PC-9 (cell line): ENCODE measurements at regions not wholly inside any gene's neighbourhood (a gene's known extent, or its start where the extent isn't known, plus 50 kb on each side); places are given as distances from the start of the nearest gene placed in this dataset.

Source experiments
- CTCF ChIP-seq: fragments of 200-600 bp; sonication (generic); conservative IDR thresholded peaks from 2 replicates; pipeline ENCODE4 v1.6.1; 2017; ENCODE audit warnings: mixed run types, antibody characterized with exemption, mild to moderate bottlenecking, moderate library complexity
- EZH2 ChIP-seq: fragments of 200-600 bp; sonication (generic); IDR thresholded peaks from 2 replicates; pipeline ENCODE4 v1.8.0; 2017; ENCODE audit warnings: antibody characterized with exemption, low read depth

- no peak for TF ChIP-seq CTCF
- TF ChIP-seq EZH2, result no peak
Observed at GRCh38 chr4:115190529-115190928, 77.1 kb upstream of the NDST4 start.
